HTR-8/SVneo (cell line): ENCODE measurements at regions not wholly inside any gene's neighbourhood (a gene's known extent, or its start where the extent isn't known, plus 50 kb on each side); places are given as distances from the start of the nearest gene placed in this dataset.

Experiments used
- DNase-seq: peaks from one replicate; pipeline ENCODE4 v3.0.0; 2011; ENCODE audit warnings: low spot score, mixed read lengths; ENCODE audit not compliant: insufficient read length
- FAIRE-seq: peaks from 2 replicates; lab custom pipeline; 2011; peaks lifted over from hg19 to GRCh38; lab: Jason Lieb, UNC

DNA sequence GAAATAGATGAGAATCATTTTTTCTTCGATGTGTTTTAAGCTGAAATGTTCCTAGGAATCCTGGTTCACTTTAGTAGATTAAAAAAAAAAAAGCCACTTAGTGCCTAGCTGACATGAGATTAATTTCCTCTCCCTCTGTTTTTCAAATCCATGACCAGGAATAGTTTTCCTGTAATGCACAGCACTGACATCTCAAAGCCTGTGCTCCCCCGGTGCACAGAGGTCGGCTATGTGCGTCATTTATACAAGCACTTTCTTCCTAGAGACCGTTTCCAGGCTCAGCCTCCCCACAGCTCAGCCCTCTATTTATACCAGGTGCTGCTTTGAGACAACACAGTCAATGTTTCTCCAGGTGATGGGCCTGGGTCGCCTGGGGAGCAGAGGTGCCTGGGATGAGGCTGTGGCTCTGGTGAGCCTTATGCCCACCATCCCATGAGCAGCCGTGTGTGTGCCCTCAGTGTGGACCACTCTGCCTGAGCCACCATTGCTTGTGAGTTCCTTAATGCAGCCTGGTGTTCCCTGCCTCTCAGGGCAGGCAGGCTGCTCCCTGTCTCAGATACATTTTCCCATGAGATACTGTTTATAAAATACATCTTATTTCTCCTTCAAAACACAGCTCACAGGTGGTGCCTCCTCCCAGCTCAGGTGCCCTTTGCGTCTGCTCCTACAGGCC, 515.7 kb upstream of the HS6ST1 start:
- no peak for FAIRE-seq
- DNase-seq = no peak

DNA sequence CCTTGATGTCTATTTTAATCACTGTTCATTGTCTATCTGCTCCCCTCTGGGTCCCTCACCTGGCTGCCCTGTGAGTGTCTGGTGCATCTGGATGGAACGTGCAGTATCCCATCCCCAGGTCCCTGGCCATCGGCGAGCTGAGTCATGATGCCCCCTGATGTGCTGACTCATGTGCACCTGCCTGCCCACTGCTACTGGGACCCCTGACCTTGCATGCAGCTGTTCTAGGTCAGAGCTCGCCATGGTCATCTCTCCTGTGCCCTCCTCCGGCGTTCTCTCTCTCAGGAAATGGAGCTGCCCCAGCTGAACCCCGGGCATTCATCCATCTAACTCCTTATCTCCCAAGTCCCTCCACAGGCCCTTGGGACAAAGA, 516.2 kb upstream of the HS6ST1 start:
- FAIRE-seq = no peak

DNA sequence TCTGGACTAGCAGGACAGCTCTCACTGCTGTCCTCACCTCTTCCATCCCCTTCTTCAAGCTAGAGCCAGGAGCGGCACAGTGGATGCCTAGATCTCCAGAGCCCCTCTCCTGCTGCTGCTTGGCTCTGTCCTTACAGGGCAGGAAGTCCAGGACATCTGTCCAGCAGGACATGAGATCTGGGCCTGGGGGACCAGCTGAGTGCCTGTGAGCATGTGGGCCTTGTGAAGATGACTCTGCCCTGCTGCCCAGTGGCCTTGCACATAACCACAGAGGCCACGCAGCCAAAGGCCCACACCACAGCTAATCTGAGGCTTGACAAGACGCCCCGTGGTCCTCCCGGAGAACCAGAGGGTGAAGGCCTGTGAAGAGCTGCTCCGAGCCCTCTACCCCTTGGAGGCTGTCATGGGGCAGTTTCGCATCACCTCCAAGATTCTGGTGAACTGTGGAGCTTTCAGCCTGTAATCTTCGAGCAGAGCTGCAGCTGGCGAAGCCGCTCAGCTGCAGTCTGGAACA, 516.7 kb upstream of the HS6ST1 start:
- FAIRE-seq (no peak), DNase-seq (no peak)

More for the DNA sequence above, 516.2 kb upstream of the HS6ST1 start:
- no peak for DNase-seq

DNA sequence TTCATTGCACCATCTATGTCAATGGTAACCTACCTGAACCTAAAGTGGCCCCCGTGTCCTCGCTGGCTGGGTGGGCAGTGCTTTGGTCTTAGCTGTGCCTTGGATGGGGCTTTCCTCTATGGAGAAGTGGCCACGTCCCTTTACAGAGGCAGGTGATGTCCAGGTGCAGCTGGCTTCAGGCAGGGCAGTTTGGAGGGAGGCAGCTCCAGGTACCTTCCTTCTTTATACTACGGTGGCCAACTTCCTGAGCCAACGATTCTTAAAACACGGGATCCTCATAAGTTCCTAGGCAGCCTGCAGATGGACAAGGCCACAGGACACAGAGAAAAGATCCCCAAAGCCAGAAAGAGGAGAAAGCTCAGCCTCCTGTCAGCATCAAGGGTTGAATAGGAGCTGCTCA, 517.3 kb upstream of the HS6ST1 start:
- FAIRE-seq = no peak
- DNase-seq = no peak

DNA sequence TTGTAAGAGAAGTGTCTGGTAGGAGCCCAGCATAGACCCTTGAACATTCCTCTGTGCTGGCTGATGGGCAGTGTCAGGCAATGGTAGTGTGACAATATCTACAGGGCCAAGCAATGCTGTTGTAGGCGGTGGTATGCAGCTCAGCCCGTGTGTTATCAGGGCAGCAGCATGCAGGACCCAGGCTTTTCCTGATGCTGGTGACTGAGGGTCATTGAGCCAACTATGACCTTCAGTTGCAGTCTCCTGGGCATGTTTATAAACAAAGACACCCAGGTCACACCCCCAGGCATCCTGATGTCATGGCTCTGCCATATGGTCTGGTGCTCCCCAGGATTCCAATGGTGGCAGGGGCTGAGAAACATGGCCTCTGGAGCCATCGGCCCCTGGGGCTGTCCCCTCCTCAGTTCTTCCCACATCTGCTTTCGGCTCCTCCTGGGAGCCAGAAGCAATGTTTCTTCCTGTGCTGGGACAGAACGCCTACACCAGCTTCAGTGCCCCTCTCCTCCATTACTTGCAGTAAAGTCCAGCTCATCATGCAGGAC, 518.0 kb upstream of the HS6ST1 start:
- DNase-seq (no peak), FAIRE-seq (no peak)

DNA sequence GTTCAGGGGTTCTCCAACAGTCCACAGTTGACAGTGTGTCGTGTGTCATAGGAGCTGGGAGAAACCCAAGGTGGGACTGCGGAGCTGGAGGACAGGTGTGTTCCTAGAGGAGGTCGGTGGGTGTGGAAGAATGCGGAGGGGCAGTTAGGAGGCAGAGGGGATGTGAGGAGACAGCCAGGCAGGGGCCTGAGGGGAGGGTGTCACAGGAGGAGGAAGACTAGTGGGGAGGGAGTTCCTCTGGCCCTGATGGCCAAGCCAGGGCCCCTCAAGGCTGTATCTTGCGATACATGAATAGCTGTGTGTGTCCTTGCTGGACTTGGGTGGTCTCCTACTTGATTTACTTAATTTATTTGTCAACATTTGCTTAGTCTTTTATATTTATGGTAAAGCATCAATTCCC, 519.6 kb upstream of the HS6ST1 start:
- FAIRE-seq = no peak
- no peak for DNase-seq

DNA sequence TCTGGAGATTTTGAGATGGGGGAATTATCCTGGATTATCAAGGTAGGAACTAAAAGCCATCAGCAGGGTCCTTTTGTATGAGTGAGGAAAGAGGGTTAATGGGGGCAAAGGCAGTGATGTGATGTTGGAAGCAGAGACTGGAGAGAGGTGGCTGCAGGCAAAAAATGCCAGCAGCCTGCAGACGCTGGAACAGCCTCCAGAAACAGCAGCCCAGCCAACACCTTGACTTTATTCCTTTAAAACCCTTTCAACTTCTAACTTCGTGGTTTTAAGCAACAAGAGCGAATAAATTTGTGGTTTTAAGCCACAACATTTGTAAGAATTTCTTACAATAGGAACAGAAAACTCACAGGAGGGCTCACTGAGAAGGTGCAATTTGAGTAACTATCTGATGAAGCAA, 523.1 kb upstream of the HS6ST1 start:
- FAIRE-seq (no peak), DNase-seq (no peak)

DNA sequence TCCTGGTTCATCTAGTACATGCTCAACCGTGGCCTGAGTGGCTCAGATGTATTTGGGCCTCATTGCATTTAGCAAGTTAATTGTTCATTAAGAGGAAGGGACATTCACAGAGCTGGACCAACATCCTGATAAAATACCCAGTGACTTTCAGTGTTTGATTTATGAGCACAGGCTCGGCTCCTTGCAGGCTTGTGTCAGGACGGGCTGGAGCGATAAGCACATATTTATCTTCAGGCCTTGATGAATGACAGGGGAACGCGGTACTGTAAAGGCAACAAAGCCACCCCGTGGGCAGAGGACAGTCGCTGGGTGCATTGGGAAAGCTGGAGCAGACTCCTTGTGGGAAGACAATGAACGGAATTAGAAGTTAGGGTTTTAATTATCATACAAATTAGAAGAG, 548.6 kb upstream of the HS6ST1 start:
- FAIRE-seq (no peak), DNase-seq (no peak)

DNA sequence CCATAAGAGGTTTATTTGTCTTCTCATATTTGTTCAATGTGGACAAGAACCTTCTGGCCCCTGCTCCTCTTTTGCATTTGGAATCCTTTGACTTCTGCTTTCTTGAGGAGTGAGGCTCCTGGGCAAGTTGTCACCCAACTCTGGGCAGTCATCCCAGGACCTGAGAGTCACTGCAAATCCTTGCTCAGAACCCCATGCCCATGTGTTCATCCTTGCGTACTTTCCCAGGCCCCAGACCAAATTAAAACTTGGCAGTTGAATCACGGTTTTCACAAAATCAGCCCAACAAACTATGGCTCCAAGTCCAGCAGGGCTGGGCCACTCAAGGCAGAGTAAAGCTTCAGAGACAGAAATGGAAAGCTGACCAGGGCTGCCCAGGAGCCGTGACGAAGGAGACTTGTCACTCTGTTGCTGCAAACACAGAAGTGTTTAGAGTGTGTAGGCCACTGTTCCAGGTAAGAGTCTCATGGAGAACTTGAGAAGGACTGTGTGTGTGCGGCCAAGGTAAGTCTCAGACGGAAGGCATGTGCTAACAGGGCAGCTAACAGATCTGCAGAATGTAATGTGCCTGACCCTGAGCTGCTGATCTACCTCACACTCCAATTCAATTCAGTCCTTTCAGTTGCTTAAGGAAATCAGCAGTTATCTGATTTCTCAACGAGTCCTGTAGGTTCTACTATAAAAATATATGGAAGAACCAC, 549.4 kb upstream of the HS6ST1 start:
- FAIRE-seq (no peak), DNase-seq (no peak)

DNA sequence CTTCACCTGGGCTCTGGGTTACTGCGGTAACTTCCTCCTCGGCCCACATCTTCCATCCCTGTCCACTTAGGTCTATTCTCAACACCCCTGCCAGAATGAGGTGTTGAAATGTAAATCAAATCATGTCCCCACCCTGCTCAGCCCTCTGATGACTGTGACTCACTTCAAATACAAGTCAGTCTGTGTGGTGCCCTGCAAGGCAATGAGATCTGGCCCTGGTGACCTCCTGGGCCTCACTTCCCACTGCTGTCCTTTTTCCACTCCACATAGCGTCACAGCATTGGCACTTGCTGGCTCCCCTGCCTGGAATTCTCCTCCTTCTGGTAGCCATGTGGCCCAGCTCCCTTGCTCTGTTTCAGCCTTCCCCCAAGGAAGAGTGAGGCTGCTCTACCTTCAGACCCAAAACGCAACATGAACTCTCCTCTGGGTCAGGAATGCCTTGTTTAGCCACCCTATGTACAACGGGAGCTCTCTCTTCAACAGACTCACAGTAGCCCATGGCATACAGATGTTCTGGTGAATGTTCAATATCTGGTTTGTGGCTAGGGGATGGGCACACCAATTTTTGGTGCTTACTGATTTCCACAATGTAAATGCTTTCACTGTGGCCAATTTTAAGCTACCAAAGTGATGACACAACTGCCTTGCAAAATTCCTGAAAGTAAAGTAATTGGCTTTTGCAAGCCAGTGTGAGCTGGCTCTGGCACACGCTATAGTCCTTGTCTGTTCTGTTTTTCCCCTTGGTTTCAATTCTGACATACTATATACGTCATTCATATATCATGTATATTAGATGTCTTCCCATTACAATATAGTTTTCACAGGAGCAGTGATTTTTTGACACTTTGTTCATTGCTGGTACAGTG, 550.3 kb upstream of the HS6ST1 start:
- FAIRE-seq = no peak

DNA sequence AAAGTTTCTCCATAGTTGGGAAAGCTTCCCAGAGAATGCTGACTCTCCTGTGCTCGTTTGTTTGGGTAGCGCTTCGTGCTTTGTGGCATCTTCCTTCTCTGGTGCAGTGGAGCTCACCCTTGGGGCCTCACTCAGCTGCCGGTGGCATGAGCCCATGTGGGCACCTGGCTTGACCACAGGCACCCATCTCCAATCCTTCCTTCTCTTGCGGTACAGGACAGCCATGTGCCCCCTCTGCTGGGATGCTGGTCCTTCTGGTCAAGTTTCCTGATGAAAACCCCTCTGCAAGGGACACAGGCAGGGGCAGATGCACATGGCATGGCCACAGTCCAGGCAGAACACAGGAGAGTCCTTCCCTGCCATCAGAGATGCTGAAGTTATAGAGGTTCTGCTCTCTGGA, 555.9 kb upstream of the HS6ST1 start:
- no peak for DNase-seq
- FAIRE-seq = no peak

More for the DNA sequence above, 550.3 kb upstream of the HS6ST1 start:
- no peak for DNase-seq

DNA sequence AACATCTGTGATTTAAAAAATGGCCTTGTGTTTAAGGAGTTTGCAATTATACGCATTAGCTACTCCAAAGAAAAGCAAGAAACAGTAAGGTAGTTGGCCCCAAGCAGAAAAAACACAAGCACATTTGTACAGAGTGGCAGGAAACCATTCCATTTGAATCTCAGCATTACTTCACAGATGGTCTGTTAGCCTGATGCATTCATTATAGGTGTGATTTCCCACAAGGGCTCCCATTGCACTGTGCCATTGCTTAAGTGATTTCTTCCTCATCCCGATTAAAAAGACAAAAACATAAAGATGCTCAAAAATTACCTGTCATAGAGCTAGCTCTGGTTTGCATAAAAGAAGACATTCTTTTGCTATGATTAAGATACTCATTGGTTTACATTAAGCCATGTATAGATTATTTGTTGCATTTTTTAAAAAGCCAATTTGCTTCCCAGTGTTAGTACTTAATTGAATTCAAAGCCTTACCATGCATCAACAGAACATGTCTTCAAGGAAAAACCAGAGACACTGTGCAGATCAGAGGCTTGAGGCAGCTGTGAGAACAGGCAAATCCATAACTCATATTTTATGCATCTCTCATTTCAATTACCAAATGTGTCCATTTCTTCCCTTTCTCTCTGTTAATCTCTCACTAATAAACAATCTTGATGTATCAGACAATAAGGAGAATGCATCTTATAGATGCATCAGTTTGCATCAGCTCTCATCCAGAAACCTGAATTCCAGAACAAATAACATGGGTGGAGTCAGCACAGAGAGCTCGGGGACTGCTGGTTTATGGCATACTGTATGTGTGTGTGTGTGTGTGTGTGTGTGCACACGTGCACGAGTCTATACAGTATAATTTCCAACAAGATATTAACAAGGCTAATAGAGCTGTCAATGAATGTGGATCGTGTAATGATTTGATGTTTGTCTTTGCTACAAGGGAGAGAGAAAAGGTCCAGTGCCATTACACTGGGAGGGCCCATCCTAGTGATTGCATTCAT, 558.6 kb upstream of the HS6ST1 start:
- no peak for DNase-seq
- FAIRE-seq = no peak

DNA sequence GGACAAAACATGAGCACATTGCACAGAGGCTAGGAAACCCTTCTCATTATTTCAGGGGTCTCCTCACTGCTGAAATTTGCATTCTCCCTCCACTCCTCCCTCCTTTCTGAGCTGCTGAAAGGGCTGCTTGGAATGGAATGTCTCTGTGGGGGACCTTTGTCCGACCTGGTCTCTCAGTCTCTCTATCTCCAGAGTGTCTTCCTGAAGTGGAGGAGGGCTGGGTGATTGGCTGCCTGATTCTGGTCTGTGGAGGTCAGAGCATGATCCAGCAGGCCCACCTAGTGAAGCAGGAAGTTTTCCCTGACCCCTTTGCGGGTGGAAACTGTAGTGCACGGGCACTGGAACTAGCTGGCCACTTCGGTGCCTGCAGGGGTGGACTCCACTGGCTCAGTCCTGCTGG, 560.5 kb upstream of the HS6ST1 start:
- FAIRE-seq = no peak

DNA sequence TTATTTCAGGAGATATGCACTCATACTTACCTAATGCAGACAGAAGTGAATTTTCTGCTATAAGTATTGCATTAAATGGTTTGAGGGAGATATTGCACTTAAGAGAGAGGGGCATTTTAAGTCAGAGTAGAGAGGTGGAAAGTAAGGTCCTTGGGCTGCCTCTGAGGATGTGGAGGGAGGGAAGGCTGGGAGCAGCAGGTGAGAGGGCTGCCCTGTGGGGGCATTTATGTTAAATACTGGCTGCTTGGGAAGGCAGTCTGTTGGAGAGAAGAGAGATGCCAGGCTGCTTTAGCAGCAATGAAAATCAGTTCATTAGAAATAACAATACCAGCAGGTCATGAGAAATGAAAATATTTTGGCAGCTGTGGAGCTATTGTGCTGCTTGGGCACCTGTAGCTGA, 576.2 kb upstream of the HS6ST1 start:
- DNase-seq (no peak), FAIRE-seq (no peak)

More for the DNA sequence above, 560.5 kb upstream of the HS6ST1 start:
- no peak for DNase-seq

DNA sequence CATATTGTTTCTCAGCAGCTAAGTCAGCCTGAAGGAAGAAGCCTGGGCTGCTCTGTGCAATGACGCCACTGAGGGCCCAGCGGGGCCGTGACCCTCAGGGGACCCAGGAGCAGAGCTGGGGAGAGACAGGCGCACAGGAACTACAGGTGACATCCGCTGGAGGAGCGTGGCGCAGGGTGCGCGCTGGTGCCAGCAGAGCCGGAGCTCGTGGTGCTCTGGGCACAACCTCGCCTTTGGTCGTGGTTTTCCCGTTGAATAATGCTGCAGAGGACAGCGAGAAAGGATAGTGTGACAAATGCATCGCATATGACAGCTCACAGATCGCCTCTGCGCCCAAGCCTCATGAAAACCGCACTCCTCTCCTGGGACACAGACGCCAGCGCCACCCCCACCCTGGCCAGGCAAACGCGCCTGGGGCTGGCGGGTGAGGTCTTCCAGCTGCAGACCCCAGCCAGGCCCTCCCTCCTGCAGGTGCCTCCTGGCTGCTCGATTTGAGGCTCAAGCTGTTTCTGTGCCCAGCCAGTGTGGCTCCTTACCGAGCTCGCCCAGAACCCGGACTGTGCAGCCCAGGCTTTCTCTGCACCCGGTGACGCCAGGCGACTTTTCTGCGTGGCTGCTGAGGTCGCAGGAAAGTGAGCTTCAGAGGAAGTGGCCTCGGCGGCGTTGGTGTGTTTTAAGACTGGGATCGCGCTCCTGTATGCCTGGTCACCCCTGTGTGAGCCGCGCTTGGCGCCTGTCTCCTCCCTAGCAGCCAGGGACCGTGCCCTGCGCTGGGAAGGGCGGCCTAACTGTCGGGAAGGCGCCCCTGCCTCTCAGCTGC, 583.1 kb upstream of the HS6ST1 start:
- no peak for DNase-seq
- FAIRE-seq = no peak

DNA sequence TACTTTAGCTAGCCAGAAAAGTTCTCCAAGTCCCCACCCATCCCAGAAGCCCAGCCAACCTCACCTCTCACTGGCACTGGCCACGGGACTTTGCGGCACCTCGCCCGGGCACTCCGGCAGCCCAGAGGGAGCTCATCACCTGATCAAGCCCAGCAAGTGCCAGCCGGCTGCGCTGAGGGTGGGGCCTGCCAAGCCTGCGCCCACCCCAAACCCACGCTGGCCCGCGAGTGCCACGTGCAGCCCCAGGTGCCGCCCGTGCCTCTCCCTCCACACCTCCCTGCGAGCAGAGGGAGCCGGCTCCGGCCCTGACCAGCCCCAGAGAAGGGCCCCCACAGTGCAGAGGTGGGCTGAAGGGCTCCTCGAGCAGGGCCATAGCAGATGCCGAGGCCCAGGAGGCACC, 585.0 kb upstream of the HS6ST1 start:
- DNase-seq (no peak), FAIRE-seq (no peak)

DNA sequence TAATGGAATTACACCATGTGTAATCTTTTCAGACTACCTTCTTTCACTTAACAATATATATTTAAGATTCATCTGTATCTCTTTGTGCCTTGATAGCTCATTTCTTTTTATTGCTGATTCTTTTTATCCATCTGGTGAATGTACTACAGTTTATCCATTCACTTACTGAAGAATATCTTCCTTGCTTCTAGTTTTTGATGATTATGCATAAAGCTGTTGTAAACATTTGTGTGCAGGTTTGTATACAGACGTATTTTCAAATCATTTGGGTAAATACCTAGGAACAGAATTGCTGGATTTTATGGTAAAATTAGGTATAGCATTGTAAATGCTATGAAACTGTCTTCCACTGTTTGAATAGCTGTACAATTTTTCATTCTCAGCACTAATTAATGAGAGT, 592.6 kb upstream of the HS6ST1 start:
- DNase-seq (no peak), FAIRE-seq (no peak)

DNA sequence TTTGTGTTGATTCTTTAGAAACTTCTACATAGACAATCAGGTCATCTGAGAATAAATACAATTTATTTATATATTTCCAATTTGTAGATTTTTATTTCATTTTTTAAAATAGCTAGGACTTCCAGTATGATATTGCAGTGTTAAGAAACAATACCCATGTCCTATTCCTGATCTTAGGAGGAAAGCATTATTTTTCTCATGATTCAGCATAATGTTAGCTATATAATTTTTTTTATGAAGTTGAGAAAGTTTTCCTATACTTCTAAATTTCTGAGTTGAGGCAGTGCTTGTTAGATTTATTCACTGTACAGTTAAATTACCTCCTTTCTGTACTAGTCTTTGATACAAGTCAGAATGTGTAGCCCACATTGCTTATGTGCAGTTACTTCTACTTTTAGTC, 595.7 kb upstream of the HS6ST1 start:
- FAIRE-seq = no peak
- no peak for DNase-seq

DNA sequence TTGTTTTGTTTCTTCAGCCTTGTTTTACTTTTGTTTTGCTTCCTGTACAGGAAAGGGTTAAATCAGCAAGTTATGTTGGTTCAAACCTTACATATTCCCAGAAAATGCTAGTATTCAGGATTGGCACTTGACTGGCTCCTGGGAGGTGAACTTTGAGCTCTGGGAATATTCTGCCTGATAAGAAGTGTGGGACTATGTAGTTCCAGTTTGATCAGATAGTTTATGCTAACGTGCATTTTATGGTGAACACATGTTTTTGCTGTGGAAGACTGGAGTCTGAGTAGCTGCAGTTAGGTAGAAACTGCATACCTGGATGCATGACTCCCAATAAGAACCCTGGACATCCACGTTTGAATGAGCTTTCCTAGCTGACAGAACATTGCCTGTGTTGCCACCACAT, 603.1 kb upstream of the HS6ST1 start:
- DNase-seq (no peak), FAIRE-seq (no peak)
